BLaER1 (cell line): ENCODE measurements at regions not wholly inside any gene's neighbourhood (a gene's known extent, or its start where the extent isn't known, plus 50 kb on each side); places are given as distances from the start of the nearest gene placed in this dataset.

Experiments
- H3K27ac ChIP-seq: shearing (Covaris generic); formaldehyde crosslinking; 2 replicates; pipeline ENCODE4 v1.8.1; 2022
- H3K27me3 ChIP-seq: shearing (Covaris generic); formaldehyde crosslinking; 2 replicates; pipeline ENCODE4 v1.8.1; 2022
- H3K36me3 ChIP-seq: shearing (Covaris generic); formaldehyde crosslinking; 2 replicates; pipeline ENCODE4 v1.8.1; 2022
- H3K4me1 ChIP-seq: shearing (Covaris generic); formaldehyde crosslinking; 2 replicates; pipeline ENCODE4 v1.8.1; 2022
- H3K4me2 ChIP-seq: shearing (Covaris generic); formaldehyde crosslinking; 2 replicates; pipeline ENCODE4 v1.8.1; 2022
- H3K4me3 ChIP-seq: shearing (Covaris generic); formaldehyde crosslinking; 2 replicates; pipeline ENCODE4 v1.8.1; 2022
- H3K9ac ChIP-seq: shearing (Covaris generic); formaldehyde crosslinking; 2 replicates; pipeline ENCODE4 v1.8.1; 2022
- H3K9me3 ChIP-seq: shearing (Covaris generic); formaldehyde crosslinking; 2 replicates; pipeline ENCODE4 v1.8.1; 2022
- H4K20me1 ChIP-seq: shearing (Covaris generic); formaldehyde crosslinking; 2 replicates; pipeline ENCODE4 v1.8.1; 2022
- Cebpa-rat ChIP-seq: shearing (Covaris generic); IDR thresholded peaks from 2 replicates; pipeline ENCODE4 v1.8.1; 2022

- H3K36me3 ChIP-seq, result no peaks in the 10 kb centered on the region
- no peak overlapping the region for H3K4me3 ChIP-seq
- no peaks in the 10 kb centered on the region for H3K27me3 ChIP-seq
- H4K20me1 ChIP-seq, result no peaks in the 10 kb centered on the region
- no peak overlapping the region for H3K27ac ChIP-seq
- H3K4me2 ChIP-seq, result no peak overlapping the region
- H3K9me3 ChIP-seq, result no peaks in the 10 kb centered on the region
- TF ChIP-seq Cebpa-rat, result no peak
- H3K9ac ChIP-seq, result no peak overlapping the region
- no peaks in the 10 kb centered on the region for H3K4me1 ChIP-seq
Observed at GRCh38 chr1:178633056-178633455, 92.0 kb upstream of the RALGPS2 start.

DNA sequence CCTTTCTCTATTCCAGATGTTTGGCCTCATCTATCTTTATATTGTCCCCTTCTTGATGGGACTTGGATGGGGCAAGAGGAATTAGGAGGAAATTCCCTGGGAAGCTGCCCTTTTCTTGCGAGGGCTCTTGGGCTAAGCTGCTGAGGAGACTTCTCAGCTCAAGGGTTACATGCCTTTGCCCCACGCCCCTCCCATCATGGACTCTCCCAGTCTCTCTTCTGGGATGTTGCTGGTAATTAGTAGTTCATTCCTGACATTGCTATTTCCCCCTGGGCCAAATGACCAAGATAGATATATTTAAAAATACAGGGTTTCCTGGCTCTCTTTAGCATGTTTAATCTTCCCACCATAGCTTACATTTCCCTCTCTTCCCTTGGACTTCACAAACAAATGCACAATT, 90.6 kb upstream of the RALGPS2 start:
- Histone ChIP-seq H3K4me3 (no peak overlapping the region), H3K4me2 (no peak overlapping the region), H3K9ac (no peak overlapping the region), H3K27me3 (no peaks in the 10 kb centered on the region), H3K4me1 (no peaks in the 10 kb centered on the region), H3K36me3 (no peaks in the 10 kb centered on the region), H3K27ac (no peak overlapping the region), H4K20me1 (no peaks in the 10 kb centered on the region), H3K9me3 (no peaks in the 10 kb centered on the region)
- no peak for TF ChIP-seq Cebpa-rat

- Histone ChIP-seq H3K4me1 (no peaks in the 10 kb centered on the region), H3K27me3 (no peaks in the 10 kb centered on the region), H3K4me3 (no peak overlapping the region), H4K20me1 (no peaks in the 10 kb centered on the region), H3K9me3 (no peaks in the 10 kb centered on the region), H3K9ac (no peak overlapping the region), H3K4me2 (no peak overlapping the region), H3K27ac (no peak overlapping the region), H3K36me3 (no peaks in the 10 kb centered on the region)
- TF ChIP-seq Cebpa-rat, result no peak
Observed at GRCh38 chr1:178637841-178638240, 87.2 kb upstream of the RALGPS2 start.

DNA sequence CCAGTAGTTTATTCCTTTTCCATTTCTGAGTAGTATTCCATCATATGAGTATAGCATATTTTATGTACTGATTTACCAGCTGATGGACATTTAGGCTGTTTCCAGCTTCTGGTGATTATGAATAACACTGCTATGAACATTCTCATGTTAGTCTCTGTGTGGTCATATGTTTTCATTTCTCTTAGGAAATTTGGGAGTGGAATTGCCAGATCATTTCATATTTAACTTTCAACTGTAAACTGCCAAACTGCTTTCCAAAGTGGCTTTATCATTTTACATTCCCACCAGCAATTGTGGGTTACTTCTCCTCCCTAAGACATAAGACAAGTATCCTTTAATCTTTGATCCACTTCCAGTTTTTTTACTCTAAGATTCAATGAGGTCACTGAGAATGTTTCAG, 85.7 kb upstream of the RALGPS2 start:
- no peaks in the 10 kb centered on the region for H3K27me3 ChIP-seq
- H3K4me1 ChIP-seq, result peaks cover 7% of the 10 kb centered on the region; the same call in 1 of the 2 replicates
- no peak for TF ChIP-seq Cebpa-rat
- no peaks in the 10 kb centered on the region for H3K9me3 ChIP-seq
- H3K4me3 ChIP-seq, result no peak overlapping the region
- no peak overlapping the region for H3K4me2 ChIP-seq
- H3K9ac ChIP-seq, result no peak overlapping the region
- H3K27ac ChIP-seq, result no peak overlapping the region
- H3K36me3 ChIP-seq, result no peaks in the 10 kb centered on the region
- H4K20me1 ChIP-seq, result no peaks in the 10 kb centered on the region

- no peak overlapping the region for H3K27ac ChIP-seq
- peaks cover 16% of the 10 kb centered on the region; the same call in 1 of the 2 replicates for H3K4me1 ChIP-seq
- no peak overlapping the region for H3K9ac ChIP-seq
- no peak for TF ChIP-seq Cebpa-rat
- H3K27me3 ChIP-seq, result no peaks in the 10 kb centered on the region
- no peaks in the 10 kb centered on the region for H3K36me3 ChIP-seq
- no peaks in the 10 kb centered on the region for H4K20me1 ChIP-seq
- H3K4me3 ChIP-seq, result no peak overlapping the region
- H3K9me3 ChIP-seq, result no peaks in the 10 kb centered on the region
- H3K4me2 ChIP-seq, result no peak overlapping the region
Observed at GRCh38 chr1:178642282-178642681, 82.8 kb upstream of the RALGPS2 start.

DNA sequence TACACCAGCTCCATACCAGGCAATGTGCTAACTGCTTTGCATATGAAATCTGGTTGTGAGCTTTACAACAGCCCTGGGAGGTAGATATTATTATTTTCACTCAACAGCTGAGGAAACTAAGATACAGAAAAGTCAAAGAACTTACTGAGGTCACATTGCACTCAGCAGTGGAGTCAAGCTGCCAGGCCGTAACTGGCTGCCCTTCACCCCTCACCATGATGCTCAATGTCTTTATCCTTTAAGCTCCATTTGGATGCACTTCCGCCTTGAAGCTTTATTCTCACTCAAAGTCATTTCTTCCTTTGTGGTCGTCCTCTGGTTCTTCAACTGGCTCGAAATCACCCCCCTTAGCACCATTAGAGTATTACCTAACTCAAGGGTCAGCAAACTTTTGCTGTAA, 81.7 kb upstream of the RALGPS2 start:
- no peak for TF ChIP-seq Cebpa-rat
- H3K4me1 ChIP-seq, result peaks cover 16% of the 10 kb centered on the region; the same call in 1 of the 2 replicates
- H4K20me1 ChIP-seq, result no peaks in the 10 kb centered on the region
- H3K9ac ChIP-seq, result no peak overlapping the region
- no peak overlapping the region for H3K4me3 ChIP-seq
- no peaks in the 10 kb centered on the region for H3K27me3 ChIP-seq
- H3K4me2 ChIP-seq, result no peak overlapping the region
- H3K27ac ChIP-seq, result no peak overlapping the region
- no peaks in the 10 kb centered on the region for H3K9me3 ChIP-seq
- H3K36me3 ChIP-seq, result no peaks in the 10 kb centered on the region

- Histone ChIP-seq H3K9me3 (no peaks in the 10 kb centered on the region), H3K4me3 (no peak overlapping the region), H3K36me3 (no peaks in the 10 kb centered on the region), H3K4me2 (no peak overlapping the region; the same call in 1 of the 2 replicates), H3K9ac (no peak overlapping the region), H3K4me1 (peaks cover 16% of the 10 kb centered on the region; the same call in 1 of the 2 replicates), H3K27me3 (no peaks in the 10 kb centered on the region), H4K20me1 (no peaks in the 10 kb centered on the region), H3K27ac (no peak overlapping the region)
- no peak for TF ChIP-seq Cebpa-rat
Observed at GRCh38 chr1:178643831-178644230, 81.2 kb upstream of the RALGPS2 start.

GRCh38 chr1:178644308-178645120, 80.5 kb upstream of the RALGPS2 start:
- Histone ChIP-seq H3K4me3 (no peak overlapping the region), H3K4me1 (peaks cover 16% of the 10 kb centered on the region; the same call in 1 of the 2 replicates)

DNA sequence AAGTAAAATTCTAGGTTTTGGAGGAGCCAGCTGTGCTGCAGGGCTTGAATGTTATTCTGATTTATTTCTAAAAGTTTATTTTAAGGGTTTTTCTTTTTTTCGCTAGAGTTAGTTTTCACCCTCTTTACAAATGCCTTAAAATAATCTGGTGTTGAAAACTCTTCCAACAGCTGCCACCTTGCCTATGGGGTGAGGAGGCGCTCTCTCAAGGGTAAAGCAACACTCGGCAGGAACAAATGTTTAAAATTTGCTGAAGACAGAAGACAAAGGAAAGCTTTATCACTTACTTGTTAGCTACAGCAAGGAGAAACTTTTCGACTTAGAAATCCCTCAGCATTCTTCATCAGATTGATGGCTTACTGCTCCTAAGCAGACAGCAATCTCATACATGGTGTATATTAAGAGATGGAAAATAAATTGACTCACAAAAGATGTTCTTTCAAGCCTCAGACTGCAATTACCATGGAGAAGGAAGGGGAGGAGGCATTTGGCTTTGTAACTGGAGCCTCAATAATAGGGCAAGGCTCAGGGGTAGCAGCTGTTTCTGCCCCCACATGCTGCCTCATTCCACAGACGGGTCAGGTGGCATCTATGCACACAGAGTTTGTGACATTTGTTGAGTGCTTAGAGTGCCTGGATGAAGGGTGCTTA, 79.8 kb upstream of the RALGPS2 start:
- H3K27me3 ChIP-seq, result no peaks in the 10 kb centered on the region
- no peaks in the 10 kb centered on the region for H4K20me1 ChIP-seq
- H3K27ac ChIP-seq, result no peak overlapping the region
- no peak overlapping the region for H3K9ac ChIP-seq
- no peaks in the 10 kb centered on the region for H3K36me3 ChIP-seq
- TF ChIP-seq Cebpa-rat, result no peak
- no peak overlapping the region for H3K4me2 ChIP-seq
- peaks cover 16% of the 10 kb centered on the region; the same call in 1 of the 2 replicates for H3K4me1 ChIP-seq
- no peak overlapping the region for H3K4me3 ChIP-seq
- no peaks in the 10 kb centered on the region for H3K9me3 ChIP-seq

More at GRCh38 chr1:178644308-178645120, 80.5 kb upstream of the RALGPS2 start:
- H3K27ac ChIP-seq, result no peak overlapping the region
- no peaks in the 10 kb centered on the region for H3K27me3 ChIP-seq
- peak overlapping the region; percentile 4; the same call in 1 of the 2 replicates for H3K4me2 ChIP-seq
- no peak overlapping the region for H3K9ac ChIP-seq
- no peak for TF ChIP-seq Cebpa-rat
- H3K9me3 ChIP-seq, result no peaks in the 10 kb centered on the region
- no peaks in the 10 kb centered on the region for H3K36me3 ChIP-seq
- H4K20me1 ChIP-seq, result no peaks in the 10 kb centered on the region

DNA sequence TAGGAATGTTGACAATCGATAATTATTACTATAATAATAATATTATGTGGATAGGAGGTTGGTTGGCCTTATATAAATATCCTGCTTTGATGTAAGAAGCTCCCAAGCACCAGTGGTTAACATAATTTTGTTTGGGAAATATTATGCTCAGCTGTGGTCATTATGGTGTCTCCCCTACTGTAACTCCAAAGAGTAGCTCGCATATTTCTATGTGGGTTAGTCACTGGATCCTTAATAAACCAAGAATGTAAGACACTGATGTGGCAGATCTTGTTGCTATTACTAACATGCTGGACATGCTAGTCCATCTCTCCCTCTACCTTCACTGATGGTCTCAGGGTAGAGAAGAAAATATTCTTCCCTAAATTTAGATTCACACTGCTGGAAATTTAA, 79.2 kb upstream of the RALGPS2 start:
- Histone ChIP-seq H3K4me3 (no peak overlapping the region), H4K20me1 (no peaks in the 10 kb centered on the region), H3K36me3 (no peaks in the 10 kb centered on the region), H3K9ac (no peak overlapping the region), H3K4me1 (peaks cover 16% of the 10 kb centered on the region; the same call in 1 of the 2 replicates), H3K4me2 (no peak overlapping the region), H3K27ac (no peak overlapping the region), H3K27me3 (no peaks in the 10 kb centered on the region), H3K9me3 (no peaks in the 10 kb centered on the region)
- no peak for TF ChIP-seq Cebpa-rat
